OCI-LY1 (cell line): ENCODE measurements at regions not wholly inside any gene's neighbourhood (a gene's known extent, or its start where the extent isn't known, plus 50 kb on each side); places are given as distances from the start of the nearest gene placed in this dataset.

ENCODE experiments used
- EZH2 ChIP-seq: fragments of 200-600 bp; sonication (generic), shearing (Covaris generic); IDR thresholded peaks from 2 replicates; pipeline ENCODE4 v1.8.0; 2017; ENCODE audit warnings: borderline replicate concordance, mixed run types, mild to moderate bottlenecking, antibody characterized with exemption, low read length, moderate library complexity, mixed read lengths
- TF ChIP-seq, protein P1 (sequence below): fragments of 200-600 bp; sonication (generic), shearing (Covaris generic); IDR thresholded peaks from 2 replicates; pipeline ENCODE4 v1.5.1; 2017; ENCODE audit warnings: mild to moderate bottlenecking, antibody characterized with exemption, low read length, moderate library complexity, mixed read lengths

DNA sequence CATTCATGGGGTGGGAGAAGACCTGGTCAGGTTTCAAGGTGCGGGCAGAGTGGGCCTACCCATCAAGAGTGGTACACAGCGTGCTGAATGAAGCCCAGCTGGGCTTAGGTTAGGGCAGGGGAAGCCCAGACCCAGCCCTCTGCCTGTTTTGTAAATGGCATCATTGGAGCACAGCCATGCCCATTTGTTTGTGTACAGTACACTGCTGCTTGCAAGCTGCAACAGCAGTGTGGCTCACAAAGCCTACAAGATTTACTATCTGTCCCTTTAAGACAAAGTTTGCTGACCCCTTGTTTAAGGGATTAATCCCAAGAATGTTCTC, 230.1 kb upstream of the TNRC6C start:
- TF ChIP-seq, protein P1, sequence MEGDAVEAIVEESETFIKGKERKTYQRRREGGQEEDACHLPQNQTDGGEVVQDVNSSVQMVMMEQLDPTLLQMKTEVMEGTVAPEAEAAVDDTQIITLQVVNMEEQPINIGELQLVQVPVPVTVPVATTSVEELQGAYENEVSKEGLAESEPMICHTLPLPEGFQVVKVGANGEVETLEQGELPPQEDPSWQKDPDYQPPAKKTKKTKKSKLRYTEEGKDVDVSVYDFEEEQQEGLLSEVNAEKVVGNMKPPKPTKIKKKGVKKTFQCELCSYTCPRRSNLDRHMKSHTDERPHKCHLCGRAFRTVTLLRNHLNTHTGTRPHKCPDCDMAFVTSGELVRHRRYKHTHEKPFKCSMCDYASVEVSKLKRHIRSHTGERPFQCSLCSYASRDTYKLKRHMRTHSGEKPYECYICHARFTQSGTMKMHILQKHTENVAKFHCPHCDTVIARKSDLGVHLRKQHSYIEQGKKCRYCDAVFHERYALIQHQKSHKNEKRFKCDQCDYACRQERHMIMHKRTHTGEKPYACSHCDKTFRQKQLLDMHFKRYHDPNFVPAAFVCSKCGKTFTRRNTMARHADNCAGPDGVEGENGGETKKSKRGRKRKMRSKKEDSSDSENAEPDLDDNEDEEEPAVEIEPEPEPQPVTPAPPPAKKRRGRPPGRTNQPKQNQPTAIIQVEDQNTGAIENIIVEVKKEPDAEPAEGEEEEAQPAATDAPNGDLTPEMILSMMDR: no peak
- no peak for TF ChIP-seq EZH2
